Muscle layer of colon (tissue), 2 donors: ENCODE measurements at regions not wholly inside any gene's neighbourhood (a gene's known extent, or its start where the extent isn't known, plus 50 kb on each side); places are given as distances from the start of the nearest gene placed in this dataset.

Experiments used
- H3K27ac ChIP-seq: one replicate; pipeline ENCODE4 v1.7.0; 2013; ENCODE audit warnings: low read depth, mild to moderate bottlenecking, low read length, moderate library complexity
- H3K27me3 ChIP-seq, 2 donors: one replicate each; pipeline ENCODE4 v1.7.0; 2013; ENCODE audit warnings: low read length in 2 of 2, mild to moderate bottlenecking in 2 of 2; ENCODE audit not compliant: insufficient read depth in 2 of 2, control insufficient read depth in 1 of 2
- H3K36me3 ChIP-seq: one replicate; pipeline ENCODE4 v1.7.0; 2013; ENCODE audit warnings: mild to moderate bottlenecking, low read length; ENCODE audit not compliant: insufficient read depth
- H3K4me1 ChIP-seq: one replicate; pipeline ENCODE4 v1.7.0; 2013; ENCODE audit warnings: mild to moderate bottlenecking, low read length; ENCODE audit not compliant: insufficient read depth
- H3K4me3 ChIP-seq, 2 donors: one replicate each; pipeline ENCODE4 v1.7.0; 2013; ENCODE audit warnings: low read length in 2 of 2, low read depth in 1 of 2, mild to moderate bottlenecking in 1 of 2, moderate library complexity in 1 of 2
- H3K9ac ChIP-seq: one replicate; pipeline ENCODE4 v1.7.0; 2013; ENCODE audit warnings: low read length
- H3K9me3 ChIP-seq: one replicate; pipeline ENCODE4 v1.7.0; 2013; ENCODE audit warnings: mild to moderate bottlenecking, low read length
- donor health status: abdominal sarcoma.
- donor health status: Adenocarcinoma of cecum.

GRCh38 chr12:39178837-39179236, 264.1 kb downstream of the KIF21A start:
- H3K9me3 ChIP-seq: no peaks in the 10 kb centered on the region
- no peak overlapping the region for H3K9ac ChIP-seq
- no peak overlapping the region for H3K4me3 ChIP-seq
- H3K27me3 ChIP-seq: no peaks in the 10 kb centered on the region
- no peak overlapping the region for H3K27ac ChIP-seq
- H3K4me1 ChIP-seq: no peaks in the 10 kb centered on the region
- no peaks in the 10 kb centered on the region for H3K36me3 ChIP-seq

- Histone ChIP-seq H3K27me3 (no peaks in the 10 kb centered on the region), H3K27ac (no peak overlapping the region), H3K4me3 (no peak overlapping the region), H3K9ac (no peak overlapping the region), H3K36me3 (no peaks in the 10 kb centered on the region), H3K9me3 (no peaks in the 10 kb centered on the region), H3K4me1 (no peaks in the 10 kb centered on the region)
These were observed 266.6 kb downstream of the KIF21A start for GRCh38 chr12:39176356-39176755.

GRCh38 chr12:39173726-39174125, 268.3 kb upstream of the CPNE8 start:
- H3K9ac ChIP-seq: no peak overlapping the region
- H3K27me3 ChIP-seq: no peaks in the 10 kb centered on the region
- no peak overlapping the region for H3K4me3 ChIP-seq
- H3K27ac ChIP-seq: no peak overlapping the region
- no peaks in the 10 kb centered on the region for H3K9me3 ChIP-seq
- H3K4me1 ChIP-seq: no peaks in the 10 kb centered on the region
- H3K36me3 ChIP-seq: no peaks in the 10 kb centered on the region

GRCh38 chr12:39165338-39165737, 259.9 kb upstream of the CPNE8 start:
- no peak overlapping the region for H3K4me3 ChIP-seq
- H3K9ac ChIP-seq: no peak overlapping the region
- H3K27me3 ChIP-seq: no peaks in the 10 kb centered on the region
- no peaks in the 10 kb centered on the region for H3K9me3 ChIP-seq
- no peak overlapping the region for H3K27ac ChIP-seq
- H3K36me3 ChIP-seq: no peaks in the 10 kb centered on the region
- no peaks in the 10 kb centered on the region for H3K4me1 ChIP-seq

- H3K4me1 ChIP-seq: no peaks in the 10 kb centered on the region
- H3K27me3 ChIP-seq: no peaks in the 10 kb centered on the region
- no peak overlapping the region for H3K9ac ChIP-seq
- H3K4me3 ChIP-seq: no peak overlapping the region
- no peaks in the 10 kb centered on the region for H3K36me3 ChIP-seq
- H3K27ac ChIP-seq: no peak overlapping the region
- no peaks in the 10 kb centered on the region for H3K9me3 ChIP-seq
These were observed 256.2 kb upstream of the CPNE8 start for GRCh38 chr12:39161465-39162085.

- Histone ChIP-seq H3K9ac (no peak overlapping the region), H3K27me3 (no peaks in the 10 kb centered on the region), H3K36me3 (no peaks in the 10 kb centered on the region), H3K4me3 (no peak overlapping the region), H3K4me1 (no peaks in the 10 kb centered on the region), H3K27ac (no peak overlapping the region), H3K9me3 (no peaks in the 10 kb centered on the region)
These were observed 252.4 kb upstream of the CPNE8 start for GRCh38 chr12:39157696-39158342.

GRCh38 chr12:39145175-39145999, 240.0 kb upstream of the CPNE8 start:
- H3K27ac ChIP-seq: no peak overlapping the region
- H3K36me3 ChIP-seq: no peaks in the 10 kb centered on the region
- peak overlapping the region; percentile 47 to 76 for H3K4me3 ChIP-seq
- H3K9ac ChIP-seq: peak overlapping the region; percentile 33
- H3K9me3 ChIP-seq: no peaks in the 10 kb centered on the region
- H3K27me3 ChIP-seq: peaks cover 0 to 14% of the 10 kb centered on the region in 2 donors
- peaks cover 6% of the 10 kb centered on the region for H3K4me1 ChIP-seq

- Histone ChIP-seq H3K9ac (peak overlapping the region; percentile 33), H3K36me3 (no peaks in the 10 kb centered on the region), H3K4me3 (peak overlapping the region; percentile 47 to 76), H3K27me3 (peaks cover 0 to 14% of the 10 kb centered on the region in 2 donors), H3K4me1 (peaks cover 6% of the 10 kb centered on the region), H3K27ac (no peak overlapping the region), H3K9me3 (no peaks in the 10 kb centered on the region)
These were observed 239.2 kb upstream of the CPNE8 start for GRCh38 chr12:39144613-39145061.

- no peaks in the 10 kb centered on the region for H3K9me3 ChIP-seq
- H3K4me1 ChIP-seq: no peaks in the 10 kb centered on the region
- H3K27ac ChIP-seq: no peak overlapping the region
- H3K36me3 ChIP-seq: no peaks in the 10 kb centered on the region
- no peaks in the 10 kb centered on the region for H3K27me3 ChIP-seq
- no peak overlapping the region for H3K4me3 ChIP-seq
- H3K9ac ChIP-seq: no peak overlapping the region
These were observed 232.9 kb upstream of the CPNE8 start for GRCh38 chr12:39138268-39138667.

GRCh38 chr12:39127401-39127800, 222.0 kb upstream of the CPNE8 start:
- Histone ChIP-seq H3K36me3 (no peaks in the 10 kb centered on the region), H3K4me3 (no peak overlapping the region), H3K4me1 (no peaks in the 10 kb centered on the region), H3K9ac (no peak overlapping the region), H3K9me3 (peaks cover 5% of the 10 kb centered on the region), H3K27ac (no peak overlapping the region), H3K27me3 (no peaks in the 10 kb centered on the region)

- H3K9me3 ChIP-seq: peaks cover 5% of the 10 kb centered on the region
- H3K27ac ChIP-seq: no peak overlapping the region
- H3K9ac ChIP-seq: no peak overlapping the region
- no peaks in the 10 kb centered on the region for H3K36me3 ChIP-seq
- no peaks in the 10 kb centered on the region for H3K27me3 ChIP-seq
- no peak overlapping the region for H3K4me3 ChIP-seq
- H3K4me1 ChIP-seq: no peaks in the 10 kb centered on the region
These were observed 220.2 kb upstream of the CPNE8 start for GRCh38 chr12:39125566-39125965.
